COR-L47 (cell line): ENCODE measurements at regions not wholly inside any gene's neighbourhood (a gene's known extent, or its start where the extent isn't known, plus 50 kb on each side); places are given as distances from the start of the nearest gene placed in this dataset.
"Not testable (repeated sequence)": the region's sequence is repeated elsewhere in the genome, so short reads cannot be mapped to it uniquely, and the experiment has no call there.

Experiments used
- DNase-seq: peaks from one replicate; lab custom pipeline; 2025; lab: John Stamatoyannopoulos, UW

DNA sequence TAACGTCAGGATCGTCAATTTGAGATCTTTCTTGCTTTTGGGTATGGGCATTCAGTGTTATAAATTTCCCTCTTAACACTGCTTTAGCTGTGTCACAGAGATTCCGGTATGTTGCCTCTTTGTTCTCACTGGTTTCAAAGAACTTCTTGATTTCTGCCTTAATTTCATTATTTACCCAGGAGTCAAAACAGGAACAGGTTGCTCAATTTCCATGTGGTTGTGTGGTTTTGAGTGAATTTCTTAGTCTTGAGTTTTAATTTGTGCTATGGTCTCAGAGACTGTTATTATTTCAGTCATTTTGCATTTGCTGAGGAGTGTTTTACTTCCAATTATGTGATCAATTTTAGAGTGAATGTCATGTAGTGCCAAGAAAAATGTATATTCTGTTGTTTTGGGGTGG, 153.1 kb downstream of the PCDH17 start:
- no peak for DNase-seq

DNA sequence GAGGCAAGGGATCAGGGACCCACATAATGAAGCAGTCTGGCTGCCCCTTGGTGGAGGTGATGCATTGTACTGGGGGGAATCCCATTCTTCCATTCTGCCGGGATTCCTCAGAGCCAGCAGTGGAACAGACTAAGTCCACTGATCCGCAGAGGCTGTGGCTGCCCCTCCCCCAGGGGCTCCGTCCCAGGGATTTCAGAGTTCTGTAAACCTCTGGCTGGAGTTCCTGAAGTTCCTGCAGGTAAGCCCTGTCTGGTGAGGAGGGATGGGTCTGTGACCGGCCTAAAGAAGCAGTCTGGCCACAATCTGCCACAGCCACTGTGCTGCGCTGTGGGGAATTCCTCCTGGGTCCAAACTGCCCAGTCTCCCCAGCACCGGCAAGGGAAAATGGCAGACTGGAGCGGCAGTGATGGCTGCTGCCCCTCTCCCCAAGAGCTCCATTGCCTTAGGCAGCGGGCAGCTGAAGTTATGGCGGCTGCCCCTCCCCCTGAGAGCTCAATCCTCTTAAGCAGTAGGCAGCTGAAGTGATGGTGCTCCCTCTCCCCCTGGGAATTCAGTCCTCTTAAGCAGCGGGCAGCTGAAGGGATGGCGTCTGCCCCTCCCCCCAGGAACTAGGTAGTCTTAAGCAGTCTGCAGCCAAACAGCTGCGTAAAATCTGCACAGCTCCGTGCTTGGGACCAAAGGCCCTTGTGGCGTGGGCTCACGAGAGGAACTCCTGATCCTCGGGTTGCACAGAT, 155.7 kb downstream of the PCDH17 start:
- no peak for DNase-seq

DNA sequence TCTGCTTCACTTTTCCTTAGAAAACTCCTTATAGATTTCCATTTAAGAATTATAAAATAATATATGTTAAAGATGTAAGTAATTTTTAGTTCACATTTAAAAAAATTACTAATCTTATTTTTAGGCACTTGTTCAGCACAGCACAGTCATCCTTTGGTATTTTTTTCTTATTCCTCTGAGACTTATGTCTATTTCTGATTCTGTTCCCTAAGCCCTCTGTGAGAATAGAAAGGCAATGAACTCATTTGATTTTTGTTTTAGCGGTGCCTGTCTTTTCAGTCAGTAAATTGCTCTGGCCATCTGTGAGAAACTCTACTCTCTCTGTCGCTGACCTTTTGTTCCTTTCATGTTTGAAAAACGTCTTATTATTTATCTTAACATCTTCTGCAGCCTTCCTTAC, 168.1 kb downstream of the PCDH17 start:
- no peak for DNase-seq

DNA sequence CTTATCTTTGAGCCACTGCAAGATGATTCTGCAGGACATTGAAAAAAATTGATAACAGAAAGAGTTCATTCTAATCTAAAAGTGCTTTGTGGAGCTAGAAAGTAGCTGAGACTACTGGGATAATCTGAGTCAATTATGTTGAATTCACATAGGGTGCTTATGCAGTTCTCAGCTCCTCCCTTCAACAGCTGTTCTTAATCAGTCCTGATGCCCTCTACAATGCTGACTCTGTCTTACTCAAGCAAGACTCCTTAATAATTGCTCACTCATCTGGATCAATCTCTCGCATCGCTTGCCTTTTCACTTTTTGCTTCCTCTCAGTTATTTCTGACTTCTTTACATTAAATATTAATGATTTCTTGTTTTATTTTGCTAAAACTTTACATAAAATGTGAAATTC, 182.1 kb downstream of the PCDH17 start:
- DNase-seq, result no peak

DNA sequence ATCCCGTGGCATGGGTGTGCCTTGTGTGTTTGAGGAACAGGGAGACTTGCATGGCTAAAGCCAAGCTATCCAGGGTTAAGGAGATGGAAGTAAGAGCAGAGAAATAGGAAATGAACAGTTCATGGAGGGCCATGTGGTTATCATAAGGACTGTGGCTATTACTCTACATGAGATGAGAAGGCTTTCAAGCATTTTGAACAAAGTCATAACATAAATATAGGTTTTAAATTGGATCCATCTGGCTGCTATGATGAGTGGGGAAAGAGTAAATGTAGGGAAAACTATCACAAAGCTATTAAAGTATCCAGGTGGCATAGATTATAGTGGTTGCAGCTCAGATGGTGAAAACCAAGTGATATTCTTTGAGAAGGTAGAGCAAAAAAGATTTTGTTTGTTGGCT, 184.1 kb downstream of the PCDH17 start:
- no peak for DNase-seq

DNA sequence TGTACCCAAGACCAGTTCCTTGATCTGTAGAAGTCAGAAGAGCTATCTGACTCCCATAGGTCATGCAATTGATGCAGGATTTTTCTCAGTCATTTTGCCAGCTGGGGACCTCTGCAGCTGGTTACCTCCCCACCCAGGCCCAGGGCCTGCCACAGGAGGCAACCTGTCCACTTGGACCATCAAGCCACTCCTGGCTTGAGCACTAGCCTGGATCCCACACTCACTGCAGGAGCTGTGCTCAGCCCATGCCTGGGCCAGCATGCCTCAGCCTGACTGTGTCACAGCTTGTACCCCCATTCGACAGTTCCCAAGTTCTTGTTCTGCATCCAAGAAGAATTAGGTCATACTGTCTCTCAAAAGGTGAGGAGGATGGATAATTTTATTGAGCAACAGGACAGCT, 189.4 kb downstream of the PCDH17 start:
- no peak for DNase-seq

DNA sequence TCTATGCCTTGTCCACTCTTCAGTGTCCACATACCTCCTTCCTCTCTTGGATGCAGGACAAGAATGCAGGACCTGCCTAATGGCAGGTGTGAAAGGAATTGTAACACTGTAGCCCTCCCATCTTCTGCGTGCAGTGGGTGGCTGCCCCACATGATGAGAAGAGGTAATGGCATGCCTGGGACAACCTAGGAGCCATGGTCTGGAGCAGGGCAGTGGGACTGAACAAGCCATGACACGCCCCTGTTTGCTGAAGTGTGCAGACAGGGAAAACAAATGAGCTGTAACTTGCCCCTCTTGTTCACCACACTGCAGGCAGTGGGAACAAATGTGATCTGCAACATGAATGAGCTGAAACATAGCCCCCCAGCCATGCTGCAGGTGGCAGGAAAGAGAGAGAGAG, 192.2 kb downstream of the PCDH17 start:
- DNase-seq, result no peak

DNA sequence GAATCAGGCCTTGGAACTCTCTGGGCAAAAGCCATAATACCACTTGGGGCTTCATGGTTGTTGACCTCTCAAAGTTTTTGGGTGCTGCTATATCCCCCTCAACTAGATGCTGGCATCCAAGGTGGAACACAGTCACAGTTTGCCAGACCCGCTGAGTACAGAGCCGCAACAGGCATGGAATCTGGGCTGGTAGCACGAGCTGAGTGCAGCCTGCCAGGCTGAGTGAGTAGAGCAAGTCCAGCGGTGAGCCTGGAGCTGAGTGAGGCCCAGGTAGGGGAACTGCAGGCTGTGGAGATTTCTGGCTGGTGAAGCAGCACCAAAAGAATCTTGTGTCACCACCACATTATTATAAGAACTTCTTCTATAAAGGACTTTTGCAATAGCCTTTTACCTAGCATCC, 192.6 kb downstream of the PCDH17 start:
- DNase-seq, result no peak

DNA sequence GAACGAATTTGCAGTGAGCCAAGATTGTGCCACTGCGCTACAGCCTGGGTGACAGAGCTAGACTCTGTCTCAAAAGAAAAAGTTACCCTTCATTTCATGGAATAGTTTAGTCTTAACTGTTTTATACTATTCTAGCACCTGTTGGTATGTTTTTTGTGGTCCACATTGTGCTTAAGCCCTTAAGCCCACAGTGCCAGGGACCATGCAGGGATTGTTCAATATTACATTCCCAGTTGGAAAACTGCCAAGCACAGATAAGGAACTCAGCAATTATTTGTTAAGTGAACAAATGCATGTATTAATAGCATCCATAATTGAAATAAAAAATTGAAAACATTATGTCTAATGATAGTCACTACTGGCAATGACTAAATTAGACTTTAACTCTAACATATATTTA, 193.5 kb downstream of the PCDH17 start:
- no peak for DNase-seq

DNA sequence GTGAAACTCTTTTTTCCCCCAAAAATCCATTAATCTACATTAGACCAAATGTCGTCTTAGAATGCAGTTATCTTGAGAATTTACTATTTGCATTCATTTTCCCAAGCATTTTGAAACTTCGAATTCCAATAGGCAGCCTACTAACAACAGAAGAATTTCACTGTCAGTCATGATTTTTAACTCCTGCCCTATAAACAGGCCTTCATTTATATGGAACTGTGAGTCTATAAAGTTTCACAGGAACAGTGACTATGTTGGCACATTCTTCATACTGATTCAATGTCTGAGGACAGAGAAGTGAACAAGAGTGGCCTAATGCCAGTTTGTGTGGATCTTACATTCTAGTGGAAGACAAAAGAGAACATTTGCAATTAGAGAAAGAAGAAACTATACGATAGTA, 198.0 kb downstream of the PCDH17 start:
- DNase-seq, result no peak

DNA sequence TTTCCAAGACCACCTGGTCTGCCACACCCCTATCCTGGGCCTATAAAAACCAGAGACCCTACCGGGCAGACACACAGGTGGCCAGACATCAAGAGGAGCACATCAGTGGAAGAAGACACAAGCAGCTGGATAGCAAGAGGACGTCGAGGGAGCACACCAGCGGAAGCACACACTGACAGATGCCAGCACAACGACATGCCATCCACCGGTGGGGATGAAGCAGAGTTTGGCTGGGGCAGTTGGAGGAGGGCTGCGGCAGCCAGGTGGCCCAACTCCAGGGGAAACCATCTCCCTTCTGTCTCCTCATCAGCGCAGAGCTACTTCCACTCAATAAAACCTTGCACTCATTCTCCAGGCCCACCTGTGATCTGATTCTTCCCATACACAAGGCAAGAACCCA, 200.6 kb downstream of the PCDH17 start:
- DNase-seq, result no peak

DNA sequence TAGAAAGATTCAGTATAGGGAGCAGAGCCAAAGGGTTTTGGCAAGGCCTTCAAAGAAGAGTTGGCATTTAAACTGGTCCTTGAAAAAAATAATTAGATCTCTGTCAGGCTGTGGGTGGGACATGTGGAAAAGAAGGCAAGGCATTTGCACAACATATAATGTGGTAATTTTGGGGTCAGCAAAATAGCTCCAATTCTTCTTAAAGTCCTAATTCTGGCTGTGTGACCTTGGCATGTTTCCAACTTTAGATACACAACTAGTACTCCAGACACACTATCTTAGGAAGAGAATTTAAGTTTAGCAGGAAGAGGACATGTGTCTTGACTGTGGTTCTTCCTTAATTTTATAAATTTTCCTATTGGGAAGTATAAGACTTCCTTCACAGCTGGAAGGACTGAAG, 206.3 kb downstream of the PCDH17 start:
- DNase-seq, result no peak

DNA sequence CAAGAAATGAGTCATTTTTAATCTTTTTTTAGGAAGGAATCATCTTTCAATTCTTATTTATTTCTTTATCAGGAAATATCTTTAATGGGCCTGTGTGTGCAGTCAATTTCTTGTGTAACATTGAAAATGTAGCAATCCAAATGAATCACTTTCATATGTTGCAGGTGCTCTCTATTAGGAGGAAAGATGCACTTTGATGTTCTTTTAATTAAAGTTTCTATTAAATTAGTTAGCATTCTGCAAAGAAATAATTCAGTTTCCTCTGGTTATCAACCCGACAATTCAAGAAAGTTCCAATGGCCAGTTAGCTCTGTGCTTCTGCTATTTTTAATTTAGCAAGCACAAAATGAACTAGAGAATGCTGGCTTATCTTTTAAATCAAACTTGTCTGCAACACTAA, 212.0 kb downstream of the PCDH17 start:
- no peak for DNase-seq

DNA sequence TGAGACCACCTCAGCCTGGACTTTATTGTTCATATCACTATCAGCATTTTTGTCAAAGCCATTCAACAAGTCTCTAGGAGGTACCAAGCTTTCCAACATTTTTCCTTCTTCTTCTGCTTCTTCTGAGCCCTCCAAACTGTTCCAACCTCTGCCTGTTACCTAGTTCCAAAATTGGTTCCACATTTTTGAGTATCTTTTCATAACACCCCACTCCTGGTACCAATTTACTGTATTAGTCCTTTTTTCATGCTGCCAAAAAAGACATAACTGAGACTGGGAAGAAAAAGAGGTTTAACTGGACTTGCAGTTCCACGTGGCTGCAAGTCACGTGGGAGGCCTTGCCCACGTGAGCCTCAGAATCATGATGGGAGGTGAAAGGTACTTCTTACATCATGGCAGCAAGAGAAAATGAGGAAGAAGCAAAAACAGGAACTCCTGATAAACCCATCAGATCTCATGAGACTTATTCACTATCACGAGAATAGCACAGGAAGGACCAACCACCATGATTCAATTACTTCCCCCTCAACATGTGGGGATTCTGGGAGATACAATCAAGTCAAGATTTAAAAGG, 215.1 kb downstream of the PCDH17 start:
- DNase-seq, result no peak

DNA sequence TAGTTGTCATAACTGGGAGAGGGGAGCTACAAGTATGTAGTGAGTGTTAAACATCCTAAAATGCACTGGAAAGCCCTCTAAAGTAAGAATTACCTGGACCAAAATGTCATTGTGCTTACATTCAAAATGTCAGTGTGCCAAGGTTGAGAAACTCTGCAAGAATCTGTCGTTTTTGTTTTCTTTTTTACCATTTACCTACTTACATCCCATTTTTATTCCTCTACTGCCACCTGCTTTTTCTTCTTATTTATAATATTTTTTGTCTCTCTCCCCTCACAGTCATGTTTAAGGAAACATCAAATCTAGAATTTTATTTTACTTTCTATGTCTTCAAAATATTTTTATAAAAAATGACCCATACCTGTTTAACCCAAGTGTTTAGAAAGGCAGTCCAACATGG, 226.4 kb downstream of the PCDH17 start:
- no peak for DNase-seq

DNA sequence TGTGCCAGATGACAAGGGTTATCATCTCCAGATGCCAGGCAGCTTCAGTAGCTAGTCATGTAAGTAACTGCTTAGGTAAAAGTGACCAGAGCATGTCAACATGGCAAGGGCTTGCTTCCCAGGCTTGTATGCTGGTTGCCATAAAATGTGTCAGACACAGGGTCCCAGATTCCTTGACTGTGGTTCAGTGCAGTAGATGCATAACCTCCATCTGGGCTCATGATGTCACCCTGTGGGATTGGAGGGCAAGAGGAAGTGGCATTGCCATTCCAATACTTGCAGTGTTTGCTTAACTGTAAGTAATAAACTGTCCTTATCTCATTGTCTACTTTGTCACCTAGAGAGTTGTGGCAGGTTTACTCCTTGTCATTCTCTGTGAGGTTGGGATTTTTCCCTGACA, 226.8 kb downstream of the PCDH17 start:
- no peak for DNase-seq

DNA sequence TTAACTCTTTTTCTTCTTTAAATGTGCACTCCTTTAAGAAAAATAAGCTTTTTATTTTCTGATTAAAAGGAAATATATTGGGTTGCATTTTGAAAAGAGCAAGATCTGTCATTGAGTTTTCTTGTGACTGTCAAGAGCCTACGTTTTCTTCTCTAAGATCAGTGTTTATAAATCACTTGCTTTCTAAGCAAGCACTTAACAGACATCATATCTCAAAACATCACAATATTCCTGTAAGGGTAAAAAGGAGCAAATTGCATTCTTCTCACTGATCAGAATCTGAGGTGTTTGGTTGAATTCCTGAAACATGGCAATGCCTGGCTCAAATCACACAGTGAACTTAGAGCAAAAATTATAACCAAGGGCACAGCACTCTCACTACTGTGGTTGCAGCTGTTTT, 231.3 kb downstream of the PCDH17 start:
- DNase-seq, result no peak

DNA sequence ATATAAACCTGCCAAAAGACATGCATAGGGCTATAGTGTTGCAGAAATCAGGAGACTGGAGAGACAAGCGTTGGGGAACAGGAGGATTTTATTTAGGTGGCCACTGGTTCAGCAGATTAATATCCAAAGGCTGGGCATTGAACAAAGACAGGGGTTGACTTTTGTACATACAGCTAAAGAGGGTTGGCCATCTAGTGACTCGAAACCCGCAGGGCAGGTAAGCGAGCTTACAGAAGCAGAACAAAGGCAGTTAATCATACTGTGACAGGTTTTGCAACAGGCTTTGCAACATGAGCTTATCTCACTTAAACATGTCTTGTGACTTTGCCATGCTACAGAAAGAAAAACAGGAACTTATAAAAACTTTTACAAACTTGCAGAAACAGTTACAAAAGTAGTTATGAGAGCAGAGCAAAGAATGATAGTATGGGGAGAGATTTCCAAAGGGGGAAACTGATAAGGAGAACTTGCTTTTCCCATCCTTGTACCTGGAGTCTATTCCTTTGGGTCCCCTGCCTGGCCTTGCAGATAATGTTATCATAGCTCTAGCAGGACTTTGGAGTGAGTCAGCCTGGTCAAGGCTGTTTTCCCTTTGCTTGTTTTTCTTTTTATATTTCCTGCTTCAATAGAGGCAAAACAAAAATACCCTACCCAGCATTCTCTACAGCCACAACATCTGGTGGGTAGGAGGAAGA, 234.2 kb downstream of the PCDH17 start:
- DNase-seq, result no peak

DNA sequence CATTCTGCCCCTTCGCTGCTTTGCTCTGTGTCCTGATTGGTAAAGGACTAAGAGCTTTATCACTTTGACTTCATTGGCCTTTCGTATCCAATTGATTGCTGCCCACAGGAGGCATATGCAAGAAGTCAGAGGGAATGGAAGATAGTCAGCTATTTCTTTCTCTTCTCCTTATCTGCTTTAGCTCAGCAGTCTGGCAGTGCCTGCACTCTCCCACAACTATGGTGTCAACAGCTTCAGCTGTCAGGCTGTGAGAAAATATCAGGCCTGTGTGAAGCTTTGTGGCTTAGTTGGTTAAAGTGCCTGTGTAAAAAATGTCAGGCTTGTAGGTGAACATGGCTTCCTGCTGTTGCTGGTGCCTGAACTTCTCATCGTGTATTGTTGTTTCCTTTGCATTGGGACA, 243.0 kb downstream of the PCDH17 start:
- DNase-seq, result no peak

DNA sequence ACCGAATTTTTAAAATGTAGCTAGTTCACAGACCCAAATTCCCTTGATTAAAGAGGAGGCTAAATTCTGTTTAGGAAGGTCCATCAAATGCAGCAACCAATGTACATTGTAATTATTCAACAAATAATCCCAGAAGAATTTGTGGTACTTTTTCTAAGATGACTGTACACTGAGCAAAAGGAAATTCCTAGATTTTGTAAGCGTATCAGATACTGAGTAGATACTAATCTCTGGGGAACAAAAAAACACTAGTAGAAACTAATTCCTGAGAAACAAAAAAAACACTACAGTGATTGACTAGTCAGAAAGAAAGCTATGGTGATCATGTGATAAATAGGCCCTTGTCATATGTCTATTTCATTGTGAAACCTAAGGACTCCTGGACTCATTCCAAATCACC, 246.1 kb downstream of the PCDH17 start:
- DNase-seq, result no peak

DNA sequence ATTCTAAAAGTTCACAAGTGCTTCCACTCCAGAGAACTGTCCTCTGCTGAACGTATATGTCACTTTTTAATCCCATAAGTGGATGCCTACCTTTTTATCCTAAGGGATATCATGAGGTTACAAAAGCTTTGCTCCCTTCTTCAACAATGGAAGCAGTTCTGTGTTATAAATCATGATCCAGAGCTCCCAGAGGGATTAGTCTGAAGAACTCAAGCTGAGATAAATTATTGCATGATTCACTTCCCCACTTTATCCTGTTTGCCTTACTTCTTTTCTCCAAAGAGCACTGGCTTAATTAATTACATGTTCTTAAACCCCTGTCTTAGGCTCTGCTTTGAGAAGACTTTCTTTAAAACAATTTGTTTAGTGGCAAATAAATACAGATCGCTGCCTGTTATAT, 246.7 kb downstream of the PCDH17 start:
- DNase-seq, result no peak

DNA sequence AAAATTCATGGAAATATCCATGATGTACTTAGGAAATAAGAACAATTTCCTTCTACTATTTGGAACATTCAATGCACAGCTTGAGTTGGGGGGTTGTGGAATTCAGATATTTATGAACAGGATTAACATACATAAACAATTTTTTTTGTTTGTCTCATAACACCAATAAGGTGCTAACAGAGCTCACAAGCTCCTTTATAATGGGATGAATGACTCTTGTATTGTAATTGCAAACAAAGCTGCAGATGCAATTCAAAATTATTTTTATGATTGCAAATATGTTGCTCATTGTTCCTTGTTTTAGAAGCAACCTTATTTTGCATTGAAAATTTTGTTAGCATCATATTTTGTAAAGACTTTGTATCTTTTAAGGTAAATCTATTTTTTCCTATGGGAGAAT, 265.7 kb downstream of the PCDH17 start:
- DNase-seq, result no peak

DNA sequence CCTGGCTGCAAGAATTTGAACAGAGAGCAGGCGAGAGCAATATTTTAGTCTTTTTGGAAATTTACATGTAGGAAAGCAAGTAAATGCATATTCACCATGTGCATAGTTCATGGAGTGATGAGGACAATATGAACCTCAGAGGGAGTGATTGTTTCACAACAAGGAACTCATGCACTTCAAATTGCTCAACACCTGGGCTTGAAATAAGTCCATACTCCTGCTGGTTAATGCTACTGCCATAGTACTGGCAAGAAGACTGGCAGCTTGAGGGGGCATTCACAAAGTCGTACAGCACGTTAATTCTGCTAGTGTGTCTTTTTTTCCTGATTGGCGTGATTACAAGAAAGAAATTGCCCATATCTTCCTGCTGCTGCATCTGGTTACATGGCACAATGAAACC, 267.6 kb downstream of the PCDH17 start:
- no peak for DNase-seq

DNA sequence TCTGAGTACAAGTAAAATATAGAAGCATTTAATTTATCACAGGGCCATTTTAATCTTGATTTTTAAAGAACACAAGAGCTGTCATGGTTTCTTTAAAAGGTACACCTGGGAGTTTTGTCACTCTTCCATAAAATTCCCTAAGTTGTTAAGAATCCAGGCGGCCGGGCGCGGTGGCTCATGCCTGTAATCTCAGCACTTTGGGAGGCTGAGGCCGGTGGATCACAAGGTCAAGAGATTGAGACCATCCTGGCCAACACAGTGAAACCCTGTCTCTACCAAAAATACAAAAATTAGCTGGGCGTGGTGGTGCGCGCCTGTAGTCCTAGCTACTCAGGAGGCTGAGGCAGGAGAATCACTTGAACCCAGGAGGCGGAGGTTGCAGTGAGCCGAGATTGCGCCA, 278.3 kb downstream of the PCDH17 start:
- not testable (repeated sequence) for DNase-seq
